ENCODE measurements at regions not wholly inside any gene's neighbourhood (a gene's known extent, or its start where the extent isn't known, plus 50 kb on each side); places are given as distances from the start of the nearest gene placed in this dataset.

GRCh38 chr13:34164582-34164981 is 346.6 kb downstream of the RFC3 start:
- Histone ChIP-seq H2AFZ (ENCODE audit: low read depth, low read length) (no peak overlapping the region), H3K9me1 (replicated peaks; ENCODE audit: control insufficient read depth, extremely low read depth, insufficient read depth, low read length) (no peaks in the 10 kb centered on the region), H3K4me1 (ENCODE audit: control insufficient read depth, extremely low read depth, insufficient read depth, low read length) (peaks cover 22% of the 10 kb centered on the region), H3K36me3 (ENCODE audit: control insufficient read depth in 2 of 2, extremely low read depth in 1 of 2, insufficient read depth in 2 of 2, low read length in 2 of 2) (no peaks in the 10 kb centered on the region), H3K79me2 (ENCODE audit: control insufficient read depth, insufficient read depth, low read length) (no peaks in the 10 kb centered on the region), H3K4me3 (replicated peaks in 1 of 3; ENCODE audit: insufficient read depth in 1 of 3, low read depth in 1 of 3, low read length in 3 of 3) (no peak overlapping the region), H3K27me3 (ENCODE audit: control insufficient read depth in 2 of 2, insufficient read depth in 2 of 2, low read length in 2 of 2) (no peaks in the 10 kb centered on the region), H3K27ac (ENCODE audit: insufficient read depth, low read depth, low read length) (no peak overlapping the region), H3K9ac (replicated peaks; ENCODE audit: extremely low read depth, insufficient read depth, low read length) (no peak overlapping the region), H3K4me2 (ENCODE audit: insufficient read depth, low read length) (no peak overlapping the region), H3K9me3 (replicated peaks; ENCODE audit: control insufficient read depth, insufficient read depth, low read length) (no peaks in the 10 kb centered on the region), H4K20me1 (replicated peaks; ENCODE audit: control insufficient read depth, extremely low read depth, insufficient read depth, low read length) (no peaks in the 10 kb centered on the region)
- no peak for FAIRE-seq
- no peak for TF ChIP-seq POLR2A (IDR thresholded peaks at IDR 0.05; ENCODE audit: low read depth, low read length)
- TF ChIP-seq GATA2 (IDR thresholded peaks at IDR 0.05; ENCODE audit: insufficient read depth, insufficient read length, low read depth, low read length), result no peak
- TF ChIP-seq POLR2AphosphoS5 (IDR thresholded peaks at IDR 0.05; ENCODE audit: insufficient read depth, low read depth, low read length), result no peak
- no peak for TF ChIP-seq FOS (IDR thresholded peaks at IDR 0.05; ENCODE audit: borderline replicate concordance, insufficient read depth, low read length)
- no peak for TF ChIP-seq EZH2 (IDR thresholded peaks at IDR 0.05; ENCODE audit: borderline replicate concordance, low read depth, low read length, severe bottlenecking)
- no peak for TF ChIP-seq MYC (IDR thresholded peaks at IDR 0.05; ENCODE audit: low read depth, low read length)
- no peak for TF ChIP-seq MAX (IDR thresholded peaks at IDR 0.05; ENCODE audit: insufficient read depth, insufficient read length)
- TF ChIP-seq JUN (IDR thresholded peaks at IDR 0.05; ENCODE audit: borderline replicate concordance, insufficient read depth, insufficient read length, low read depth), result no peak
- TF ChIP-seq CTCF (IDR thresholded peaks at IDR 0.05; ENCODE audit: extremely low read depth in 1 of 2, insufficient read depth in 1 of 2, low read depth in 1 of 2, low read length in 2 of 2), result no peak
- no peak for DNase-seq (ENCODE audit: low read depth, low spot score)
- POLR2A ChIA-PET, result no interaction called here
- dilution Hi-C loops (cut with MboI; ENCODE audit: extremely low pct_ligation_motif_present, low sequenced_read_pairs) (no loop called here), intact Hi-C loops (cut with micrococcal nuclease) (no loop called here)
- CTCF ChIA-PET, result interaction anchor here (0.9 kb wide), 1 partner anchor 11 kb away, joined by 4 read pairs; no protein-coding TSS in a partner anchor
- no TSS peak for BruUV-seq (replicated peaks)
